Fibroblast of skin of left quadriceps (primary cell): ENCODE measurements at regions not wholly inside any gene's neighbourhood (a gene's known extent, or its start where the extent isn't known, plus 50 kb on each side); places are given as distances from the start of the nearest gene placed in this dataset.
A peak's percentile ranks its signal among the peaks of the same experiment; 100 is the strongest.

ENCODE experiments used
- DNase-seq, 2 experiments: peaks; one replicate each; pipeline ENCODE4 v3.0.0-alpha.2; 2013; ENCODE audit warnings: low read depth in 2 of 2

DNA sequence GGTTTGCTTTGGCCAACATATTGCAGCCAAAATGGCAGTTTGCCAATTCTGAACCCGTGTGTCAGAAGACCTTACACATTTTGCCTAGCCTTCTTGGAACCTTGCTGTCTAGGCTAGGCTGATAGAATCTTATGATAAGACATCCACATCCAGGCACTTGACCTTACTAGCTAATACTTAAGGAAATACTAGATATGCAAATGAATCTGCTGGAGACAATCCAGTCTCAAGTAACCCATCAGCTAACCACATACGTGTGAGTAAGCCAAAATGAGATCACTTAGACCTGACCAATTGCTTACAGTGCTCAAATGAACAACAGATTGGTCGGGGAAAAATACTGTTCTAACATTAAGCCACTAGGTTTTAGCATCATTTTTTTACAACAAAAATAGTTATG is 1504.6 kb upstream of the CDH9 start:
- peak; percentile 85 to 86 for DNase-seq

DNA sequence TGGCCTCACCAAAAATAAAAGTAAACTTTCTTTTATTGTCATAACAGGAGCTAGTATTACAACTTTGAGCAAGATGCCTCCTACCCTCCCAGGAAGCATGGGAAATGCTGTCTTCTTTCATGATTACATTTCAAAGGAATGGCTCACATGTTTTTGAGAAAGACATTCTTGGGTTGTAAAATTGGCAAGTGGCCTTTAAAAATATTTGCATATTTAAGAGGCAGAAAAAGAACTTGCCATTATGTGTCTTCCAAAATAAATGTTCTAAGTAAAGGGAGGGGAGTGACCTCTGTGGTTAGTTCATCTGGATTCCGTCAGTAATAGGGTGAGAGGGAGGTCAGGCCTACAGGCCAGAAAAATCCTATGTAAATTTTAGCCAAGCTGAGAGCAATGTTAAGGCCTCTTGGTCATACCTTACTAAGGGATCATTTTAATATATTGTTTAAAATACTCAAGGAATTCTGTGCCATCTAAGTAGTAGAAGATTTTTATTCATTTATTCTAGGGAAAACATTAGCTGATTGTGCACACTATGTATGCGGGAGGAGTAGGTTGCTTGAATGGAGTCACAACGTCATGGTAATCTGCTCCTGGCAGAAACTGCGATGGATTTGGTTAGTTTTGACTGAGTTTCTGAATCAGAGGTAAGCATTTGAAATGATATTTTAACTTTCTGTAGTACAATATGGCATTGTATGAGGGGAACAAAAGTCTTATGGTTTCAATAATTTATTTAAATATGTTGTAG is 1485.7 kb upstream of the CDH9 start:
- DNase-seq = peak; percentile 92

GRCh38 chr5:28523416-28523815 is 1485.0 kb upstream of the CDH9 start:
- no peak for DNase-seq

DNA sequence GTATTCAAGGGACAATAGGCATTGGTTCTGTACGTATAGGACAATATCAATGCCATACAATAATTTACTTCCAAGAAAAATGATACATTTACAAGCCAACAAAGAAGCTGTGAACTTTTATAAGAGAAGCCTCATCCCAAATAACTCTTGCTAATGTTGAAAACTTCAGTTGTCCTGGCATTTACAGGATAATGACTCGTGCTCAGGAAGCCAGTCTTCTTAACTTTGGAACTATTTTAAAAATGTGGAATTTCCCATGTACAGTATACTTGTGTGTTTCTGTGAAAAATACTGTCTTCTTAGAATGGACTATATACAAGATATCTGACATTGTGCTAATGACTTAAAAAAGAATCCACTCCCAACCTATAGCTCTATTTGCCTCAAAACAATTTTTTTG is 1479.3 kb upstream of the CDH9 start:
- DNase-seq = peak; percentile 33 to 49

DNA sequence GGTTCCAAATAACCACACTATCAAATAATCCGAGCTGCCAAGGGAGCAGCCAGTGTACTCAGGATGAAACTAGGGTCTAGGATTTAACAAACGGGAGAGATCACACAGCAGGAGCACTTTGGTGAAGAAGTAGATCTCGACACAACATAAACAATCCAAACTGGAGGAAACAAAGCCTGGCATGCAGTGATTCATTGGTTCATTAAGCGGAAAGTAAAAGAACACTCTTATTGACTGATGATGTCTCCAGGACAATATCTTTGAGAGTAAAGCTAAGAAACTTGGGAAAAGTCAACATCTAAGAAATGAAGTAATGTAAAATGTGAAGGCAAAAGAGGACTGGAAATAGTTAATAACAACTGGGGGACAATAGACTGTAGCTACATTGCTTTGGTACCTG is 1478.3 kb upstream of the CDH9 start:
- DNase-seq = no peak

- no peak for DNase-seq
Measured at GRCh38 chr5:28512648-28513047, 1474.3 kb upstream of the CDH9 start.

DNA sequence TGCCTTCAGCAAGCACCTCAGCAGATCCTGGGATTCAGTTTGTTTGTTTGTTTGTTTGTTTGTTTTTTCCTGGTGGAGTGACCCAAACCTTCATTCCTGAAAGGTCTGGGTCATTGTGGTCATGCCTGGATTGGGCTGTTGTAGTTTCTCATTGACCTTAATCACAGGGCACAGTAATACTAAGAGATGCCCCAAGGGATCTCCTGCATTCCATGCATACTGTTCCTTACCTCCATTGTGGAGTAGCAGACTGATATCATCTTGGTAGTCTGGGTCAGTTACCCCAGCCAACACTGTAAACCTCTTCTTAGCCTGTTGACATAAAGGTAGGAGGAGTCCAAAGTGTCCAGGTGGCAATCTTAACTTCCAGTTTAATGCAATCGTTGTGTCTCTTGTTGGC is 1466.7 kb upstream of the CDH9 start:
- no peak for DNase-seq

DNA sequence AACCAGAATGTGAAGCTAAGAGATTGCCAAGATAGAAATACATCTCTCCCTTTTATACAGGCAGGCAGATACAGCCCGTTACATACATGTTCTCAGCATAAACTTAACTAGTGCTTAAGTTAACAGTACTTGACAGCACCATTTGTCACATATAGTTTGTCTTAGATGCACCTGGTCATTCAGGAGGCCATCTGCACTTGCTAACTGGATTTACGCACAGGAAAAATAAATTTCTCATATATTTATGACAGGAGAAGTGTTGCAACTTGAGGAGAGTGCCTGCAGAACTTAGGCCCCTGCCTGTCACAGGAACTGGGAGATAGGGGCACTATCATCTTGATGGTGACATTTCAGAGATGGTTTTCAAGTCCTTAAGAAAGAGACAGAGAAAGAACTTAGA is 1462.1 kb upstream of the CDH9 start:
- no peak for DNase-seq

GRCh38 chr5:28499766-28500290 is 1461.4 kb upstream of the CDH9 start:
- peak in 1 of 2 experiments; percentile 27 for DNase-seq

- DNase-seq = no peak
Measured at GRCh38 chr5:28495876-28496275, 1457.5 kb upstream of the CDH9 start.

DNA sequence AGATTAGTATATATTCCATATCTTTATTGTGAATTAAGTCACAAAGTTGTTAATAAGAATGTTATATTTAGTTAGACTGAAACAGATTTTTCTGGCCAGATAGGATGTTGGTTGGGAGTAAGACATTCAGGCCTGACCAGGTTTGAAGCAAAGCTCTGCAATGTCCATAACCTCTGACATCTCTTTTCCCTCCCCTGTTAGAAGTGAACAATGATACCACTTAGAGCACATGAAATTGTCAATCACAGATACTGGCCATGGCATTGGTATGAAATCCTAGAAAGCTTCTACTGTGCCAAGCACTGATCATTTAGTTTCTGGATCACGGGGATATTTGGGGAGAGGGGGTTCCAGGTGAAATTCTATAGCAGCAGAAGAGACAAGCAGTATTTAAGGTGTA is 1455.1 kb upstream of the CDH9 start:
- DNase-seq = no peak

GRCh38 chr5:28488752-28489151 is 1450.4 kb upstream of the CDH9 start:
- DNase-seq = no peak

DNA sequence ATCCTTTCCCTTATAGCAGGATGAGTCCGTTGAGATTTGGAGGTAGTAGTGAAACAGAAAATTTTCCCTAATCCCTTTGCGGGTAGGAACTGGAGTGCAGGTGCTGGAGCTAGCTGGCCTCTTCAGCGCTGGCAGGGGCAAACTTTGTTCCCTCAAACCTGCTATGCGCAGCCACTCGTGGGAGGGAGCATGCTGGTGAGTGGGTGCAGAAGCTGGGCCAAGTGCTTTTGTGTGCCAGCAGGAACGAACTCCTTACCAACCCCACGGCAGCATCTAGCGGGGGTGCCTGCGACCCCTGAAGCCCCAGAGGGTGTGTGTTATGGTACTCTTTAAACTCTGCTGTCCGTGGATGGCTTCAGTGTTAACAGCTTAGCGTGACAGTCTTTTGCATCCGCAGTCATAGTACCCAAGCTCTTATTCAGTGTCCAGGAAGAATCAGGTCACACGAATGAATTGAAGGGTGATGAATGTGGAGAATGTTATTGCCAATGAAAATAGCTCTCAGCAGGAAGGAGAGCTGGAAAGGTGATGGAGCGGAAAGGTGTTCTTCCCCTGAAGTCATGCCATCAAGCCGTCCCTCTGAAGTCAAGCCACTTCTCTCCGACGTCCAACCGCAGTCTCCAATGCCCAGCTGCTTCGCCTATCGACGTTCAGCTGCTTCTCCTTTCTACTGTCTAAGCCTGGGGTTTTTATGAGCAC is 1445.1 kb upstream of the CDH9 start:
- DNase-seq = no peak

GRCh38 chr5:28473531-28474107 is 1435.2 kb upstream of the CDH9 start:
- DNase-seq = no peak

DNA sequence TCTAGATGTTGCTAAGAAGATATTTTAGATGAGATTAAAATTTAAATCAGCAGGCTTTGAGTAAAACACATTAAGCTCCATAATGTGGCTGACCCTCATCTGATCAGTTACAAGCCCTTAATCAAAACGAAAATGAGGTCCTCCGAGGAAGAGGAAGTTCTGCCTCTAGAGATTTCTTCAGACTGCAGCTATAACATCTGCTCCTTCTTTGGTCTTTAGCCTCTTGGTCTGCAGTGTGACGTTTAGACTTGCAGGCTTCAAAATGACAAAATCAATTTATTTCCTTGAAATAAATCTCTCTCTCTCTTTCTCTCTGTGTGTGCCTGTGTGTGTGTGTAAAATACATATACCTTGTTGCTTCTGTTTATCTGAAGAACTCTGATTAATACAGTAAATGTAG is 1429.8 kb upstream of the CDH9 start:
- DNase-seq = no peak

GRCh38 chr5:28463728-28464127 is 1425.3 kb upstream of the CDH9 start:
- no peak for DNase-seq

- no peak for DNase-seq
Measured at GRCh38 chr5:28451483-28451882, 1413.1 kb upstream of the CDH9 start.

DNA sequence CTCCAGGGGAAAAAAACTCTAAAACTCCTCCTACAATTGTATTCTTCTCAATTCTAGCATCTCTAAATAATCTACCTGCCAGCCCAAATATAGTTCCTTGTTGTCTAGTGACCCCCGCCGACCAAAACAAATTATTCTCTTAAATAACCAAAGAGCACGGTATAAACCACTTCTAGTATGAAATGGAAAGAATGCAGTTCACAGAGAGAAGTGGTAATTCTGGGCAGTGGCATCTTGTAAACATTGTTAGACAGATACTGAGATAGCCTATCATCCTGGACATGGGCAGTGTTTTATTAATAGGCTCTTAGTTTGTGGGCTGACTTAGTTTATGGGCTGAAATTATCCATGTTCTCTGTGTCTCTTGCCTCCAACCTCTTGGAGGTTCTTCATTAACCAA is 1412.6 kb upstream of the CDH9 start:
- no peak for DNase-seq

GRCh38 chr5:28448791-28449190 is 1410.4 kb upstream of the CDH9 start:
- no peak for DNase-seq

DNA sequence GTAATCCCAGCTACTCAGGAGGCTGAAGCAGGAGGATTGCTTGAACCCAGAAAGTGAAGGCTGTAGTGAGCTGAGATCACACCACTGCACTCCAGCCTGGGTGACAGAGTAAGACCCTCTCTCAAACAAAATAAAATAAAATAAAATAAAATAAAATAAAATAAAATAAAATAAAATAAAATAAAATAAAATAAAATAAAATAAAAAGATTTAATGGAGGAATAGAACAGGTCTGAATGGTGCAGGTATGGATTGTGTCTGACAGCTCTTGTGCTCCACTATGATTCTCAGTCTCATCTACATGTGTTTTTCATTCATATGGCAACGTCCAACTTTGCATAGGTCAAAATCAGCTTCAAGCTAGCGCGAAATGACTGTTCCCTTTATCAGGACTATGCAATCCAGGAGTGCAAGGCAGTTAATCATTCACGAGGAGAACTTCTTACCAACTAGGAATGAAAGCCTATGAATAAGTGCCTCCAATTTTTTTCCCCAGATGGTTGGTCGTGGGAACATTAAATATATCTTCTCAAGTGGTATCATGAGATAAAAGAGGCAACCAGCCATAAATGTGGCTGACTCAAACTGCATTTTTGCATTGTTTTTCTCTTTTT is 1392.3 kb upstream of the CDH9 start:
- no peak for DNase-seq

GRCh38 chr5:28421141-28421540 is 1382.8 kb upstream of the CDH9 start:
- no peak for DNase-seq

GRCh38 chr5:28415791-28416443 is 1377.5 kb upstream of the CDH9 start:
- DNase-seq = no peak
